NT2/D1 (cell line): ENCODE measurements at regions not wholly inside any gene's neighbourhood (a gene's known extent, or its start where the extent isn't known, plus 50 kb on each side); places are given as distances from the start of the nearest gene placed in this dataset.

Experiments
- SUZ12 ChIP-seq: IDR thresholded peaks from 2 replicates; pipeline ENCODE4 v1.6.1; 2011; ENCODE audit not compliant: insufficient read length, insufficient read depth; ENCODE audit errors: extremely low read depth
- YY1 ChIP-seq: IDR thresholded peaks from 2 replicates; pipeline ENCODE4 v1.6.1; 2011; ENCODE audit not compliant: insufficient read length, insufficient read depth

GRCh38 chrX:128717635-128718578 is 665.7 kb upstream of the ACTRT1 start:
- TF ChIP-seq YY1 (no peak), SUZ12 (no peak)
